HepG2 (cell line): ENCODE measurements at regions not wholly inside any gene's neighbourhood (a gene's known extent, or its start where the extent isn't known, plus 50 kb on each side); places are given as distances from the start of the nearest gene placed in this dataset.

Source experiments
- ATAC-seq: fragments of 200-7000 bp; cut with Tn5 transposase; 3 replicates; pipeline ENCODE4 v1.9.1; 2020; ENCODE audit warnings: mild to moderate bottlenecking, moderate library complexity
- BruUV-seq: library from RNA; stranded (reverse); fragments of 400-500 nt; replicated peaks from 2 replicates; lab custom pipeline; 2021; lab: Mats Ljungman, UMichigan
- CTCF ChIA-PET: fragments of 300-600 bp; formaldehyde crosslinking; extraction: SDS; loops from one replicate; lab custom pipeline; 2021; ENCODE audit warnings: low total read pairs, inconsistent platforms, low intra/inter-chr PET ratio; lab: Yijun Ruan, JAX
- POLR2A ChIA-PET: fragments of 350-600 bp; sonication (Branson Sonifier 250); formaldehyde crosslinking; loops from one replicate; lab custom pipeline; 2020; ENCODE audit warnings: antibody characterized with exemption, inconsistent platforms; lab: Yijun Ruan, JAX
- DNase-seq: peaks from one replicate; pipeline ENCODE4 v3.0.0-alpha.2; 2015; ENCODE audit warnings: low spot score
- FAIRE-seq: peaks from 3 replicates; lab custom pipeline; 2011; peaks lifted over from hg19 to GRCh38; lab: Jason Lieb, UNC
- H2AFZ ChIP-seq: one replicate; pipeline ENCODE4 v1.6.1; 2011; ENCODE audit warnings: low read length, inconsistent platforms
- H3K27ac ChIP-seq: fragments of 300-600 bp; 3 replicates; pipeline ENCODE4 v1.8.0; 2011; ENCODE audit warnings: mixed run types, mild to moderate bottlenecking, mixed read lengths, low read length, inconsistent platforms; ENCODE audit not compliant: insufficient read depth; ENCODE audit errors: extremely low read length
- H3K27me3 ChIP-seq, 2 experiments: fragments of 200-600 bp in 1 of 2; 2 replicates in 1 of 2; 3 replicates in 1 of 2; pipeline versions ENCODE4 v1.6.0 to v1.8.0; 2011; ENCODE audit warnings: low read length in 2 of 2, mild to moderate bottlenecking in 2 of 2, moderate library complexity in 2 of 2, inconsistent platforms in 1 of 2; ENCODE audit not compliant: insufficient read depth in 2 of 2, control insufficient read depth in 1 of 2
- H3K36me3 ChIP-seq, 2 experiments: fragments of 200-600 bp in 1 of 2; replicated peaks in 1 of 2; 2 replicates in 1 of 2; 3 replicates in 1 of 2; pipeline versions ENCODE4 v1.5.1 to v1.8.0; 2011; ENCODE audit warnings: low read length in 2 of 2, inconsistent platforms in 1 of 2; ENCODE audit not compliant: insufficient read depth in 2 of 2, control insufficient read depth in 1 of 2
- H3K4me1 ChIP-seq: 2 replicates; pipeline ENCODE4 v1.5.1; 2012; ENCODE audit warnings: low read length, inconsistent platforms; ENCODE audit not compliant: insufficient read depth
- H3K4me2 ChIP-seq: 2 replicates; pipeline ENCODE4 v1.6.0; 2011; ENCODE audit warnings: low read depth, low read length, inconsistent platforms
- H3K4me3 ChIP-seq, 3 experiments: fragments of 200-600 bp in 1 of 3; sonication (generic), shearing (Covaris generic) in 1 of 3; replicated peaks in 1 of 3; 2 replicates each; pipeline ENCODE4 v1.5.1; 2011 to 2016; ENCODE audit warnings: low read length in 3 of 3, inconsistent platforms in 2 of 3, low read depth in 2 of 3, mild to moderate bottlenecking in 2 of 3, control low read depth in 1 of 3, mixed read lengths in 1 of 3; ENCODE audit not compliant: insufficient read depth in 1 of 3
- H3K79me2 ChIP-seq: one replicate; pipeline ENCODE4 v1.6.1; 2011; ENCODE audit warnings: low read length, inconsistent platforms; ENCODE audit not compliant: insufficient read depth
- H3K9ac ChIP-seq: 2 replicates; pipeline ENCODE4 v1.6.0; 2011; ENCODE audit warnings: mild to moderate bottlenecking, low read depth, low read length, inconsistent platforms; ENCODE audit not compliant: insufficient read depth
- H3K9me3 ChIP-seq: 2 replicates; pipeline ENCODE4 v1.5.1; 2012; ENCODE audit warnings: mild to moderate bottlenecking, low read length
- H4K20me1 ChIP-seq: 2 replicates; pipeline ENCODE4 v1.6.0; 2011; ENCODE audit warnings: inconsistent platforms, mild to moderate bottlenecking, low read length, moderate library complexity; ENCODE audit not compliant: insufficient read depth
- HNRNPL ChIP-seq: fragments of 200-400 bp; formaldehyde crosslinking; IDR thresholded peaks from 2 replicates; pipeline ENCODE4 v1.6.1; 2017; ENCODE audit warnings: mild to moderate bottlenecking, low read depth, low read length
- KAT7 ChIP-seq: IDR thresholded peaks from 2 replicates; pipeline ENCODE4 v1.6.1; 2018; ENCODE audit warnings: borderline replicate concordance, missing compliant biosample characterization
- NBN ChIP-seq: fragments of 450-650 bp; conservative IDR thresholded peaks from 2 replicates; pipeline ENCODE4 v1.6.1; 2017
- TP53 ChIP-seq: sonication (generic); formaldehyde crosslinking; conservative IDR thresholded peaks from 2 replicates; pipeline ENCODE4 v1.4.0; 2020; ENCODE audit warnings: missing genetic modification reagents
- ZBTB7B ChIP-seq: sonication (generic); formaldehyde crosslinking; IDR thresholded peaks from 2 replicates; pipeline ENCODE4 v1.4.0; 2020; ENCODE audit warnings: missing genetic modification reagents
- ZKSCAN1 ChIP-seq: fragments of 150-350 bp; IDR thresholded peaks from 2 replicates; pipeline ENCODE4 v1.6.1; 2014; ENCODE audit warnings: low read length
- ZNF552 ChIP-seq: sonication (generic); formaldehyde crosslinking; IDR thresholded peaks from 2 replicates; pipeline ENCODE4 v1.9.0; 2022; ENCODE audit warnings: missing genetic modification reagents, mild to moderate bottlenecking, borderline replicate concordance
- WGBS: methylation state at CpG from one replicate; pipeline ENCODE4 v1.1.6; 2017; ENCODE audit warnings: low lambda C conversion rate; 5-methylcytosine and 5-hydroxymethylcytosine counted together
- in situ Hi-C: cut with HindIII; loops from 2 replicates; pipeline ENCODE4 v1.10.0; 2017; ENCODE audit warnings: low pct_unique_long_range_greater_than_20kb; ENCODE audit not compliant: extremely low pct_ligation_motif_present
- intact Hi-C: fragments of 100-400 bp; cut with micrococcal nuclease; formaldehyde crosslinking; loops from one replicate; pipeline ENCODE4 v1.10.0; 2022; ENCODE audit not compliant: unreplicated experiment
- TF ChIP-seq, protein P1 (sequence below): sonication (generic); formaldehyde crosslinking; IDR thresholded peaks from 2 replicates; pipeline ENCODE4 v1.4.0; 2020; ENCODE audit warnings: missing genetic modification reagents, borderline replicate concordance

DNA sequence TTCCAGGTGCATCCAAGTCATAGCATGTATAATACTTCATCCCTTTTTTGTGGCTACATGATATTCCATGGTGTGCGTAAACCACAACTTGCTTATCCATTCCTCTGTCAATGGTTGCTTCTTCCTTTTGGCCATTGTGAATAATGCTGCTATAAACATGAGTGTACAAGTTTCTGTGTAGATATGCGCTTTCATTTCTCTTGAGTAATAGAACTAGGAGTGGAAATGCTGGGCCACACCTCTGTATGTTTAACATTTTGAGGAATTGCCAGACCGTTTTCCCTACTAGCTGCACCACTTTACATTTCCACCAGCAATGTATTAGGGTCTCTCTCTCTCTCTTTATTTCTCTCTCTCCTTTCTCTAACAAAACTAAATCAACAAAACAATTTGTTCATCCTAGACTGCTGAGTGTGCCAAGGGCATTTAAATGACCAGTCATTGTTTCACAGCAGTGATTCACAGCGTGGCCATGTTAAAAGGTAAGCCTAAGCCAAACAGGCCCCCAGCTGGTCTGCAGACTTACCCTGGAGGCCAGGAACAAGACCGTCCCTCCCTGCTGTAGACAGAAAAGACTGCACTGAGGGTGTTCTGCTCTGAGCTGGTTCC is 53.2 kb upstream of the LYST start:
- no peak overlapping the region for H3K4me3 ChIP-seq
- DNase-seq (no peak), ATAC-seq (peak; percentile 63), FAIRE-seq (no peak)
- no peak overlapping the region for H2AFZ ChIP-seq
- H4K20me1 ChIP-seq = no peaks in the 10 kb centered on the region
- in situ Hi-C loops = no loop called here
- H3K79me2 ChIP-seq = no peaks in the 10 kb centered on the region
- H3K4me1 ChIP-seq = peaks cover 10% of the 10 kb centered on the region; the same call in 1 of the 2 replicates
- WGBS = 35% methylated on average over 5 of the region's 5 CpGs
- no peaks in the 10 kb centered on the region for H3K9me3 ChIP-seq
- H3K36me3 ChIP-seq = no peaks in the 10 kb centered on the region
- no TSS peak for BruUV-seq
- H3K9ac ChIP-seq = no peak overlapping the region
- ChIA-PET POLR2A (no interaction called here), CTCF (no interaction called here)
- no peak overlapping the region for H3K27ac ChIP-seq
- peaks cover 2 to 13% of the 10 kb centered on the region in 2 experiments; a peak in 2 of 5 replicates for H3K27me3 ChIP-seq
- no peak for TF ChIP-seq TP53 (CRISPR knock-in tag)
- TF ChIP-seq, all 625 proteins: peak for 0
- intact Hi-C loops = no loop called here
- H3K4me2 ChIP-seq = no peak overlapping the region

DNA sequence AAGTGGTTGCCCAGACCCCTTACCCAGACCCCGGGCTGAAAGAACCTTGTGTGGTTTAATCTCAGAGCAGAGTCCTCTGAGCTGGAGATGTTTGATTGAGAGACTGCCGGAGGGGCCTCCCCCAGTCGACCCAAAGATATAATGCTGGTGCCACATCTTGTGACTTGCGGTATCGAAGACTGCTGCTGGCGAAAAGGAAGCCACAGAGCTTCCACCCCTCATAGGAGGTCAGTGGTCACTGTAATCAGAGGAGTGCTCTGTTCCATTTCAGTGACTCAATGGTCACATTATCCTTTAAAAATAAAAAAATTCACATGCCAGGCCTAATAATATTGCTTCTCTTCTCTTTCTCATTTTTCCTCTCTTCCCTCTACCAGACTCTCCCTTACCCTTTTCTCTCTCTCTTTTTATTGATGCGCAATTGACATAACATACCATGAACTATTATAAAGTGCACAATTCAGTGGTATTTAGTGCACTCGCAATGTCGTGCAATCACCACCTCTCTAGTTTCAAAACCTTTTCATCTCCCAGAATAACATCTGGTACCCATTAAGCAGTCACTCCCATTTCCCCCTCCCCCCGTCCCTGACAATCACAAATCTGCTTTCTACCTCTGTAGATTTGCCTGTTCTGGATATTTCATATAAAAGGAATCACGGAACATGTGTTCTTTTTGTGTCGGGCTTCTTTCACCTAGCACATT is 52.6 kb upstream of the LYST start:
- no peak overlapping the region for H3K4me2 ChIP-seq
- POLR2A ChIA-PET = no interaction called here
- H3K79me2 ChIP-seq = no peaks in the 10 kb centered on the region
- no peaks in the 10 kb centered on the region for H3K36me3 ChIP-seq
- FAIRE-seq (no peak), ATAC-seq (no peak), DNase-seq (no peak)
- WGBS = 78% methylated on average over 12 of the region's 12 CpGs
- intact Hi-C loops = no loop called here
- BruUV-seq = no TSS peak
- no peak overlapping the region for H3K27ac ChIP-seq
- CTCF ChIA-PET = no interaction called here
- no peak overlapping the region for H3K9ac ChIP-seq
- no peak overlapping the region for H3K4me3 ChIP-seq
- H4K20me1 ChIP-seq = no peaks in the 10 kb centered on the region
- peaks cover 2 to 13% of the 10 kb centered on the region in 2 experiments; a peak in 2 of 5 replicates for H3K27me3 ChIP-seq
- in situ Hi-C loops = no loop called here
- no peaks in the 10 kb centered on the region for H3K9me3 ChIP-seq
- TF ChIP-seq ZBTB7B (CRISPR knock-in tag) (no peak), ZNF552 (no peak), HNRNPL (no peak), NBN (no peak), KAT7 (no peak), ZKSCAN1 (no peak)
- TF ChIP-seq, protein P1, sequence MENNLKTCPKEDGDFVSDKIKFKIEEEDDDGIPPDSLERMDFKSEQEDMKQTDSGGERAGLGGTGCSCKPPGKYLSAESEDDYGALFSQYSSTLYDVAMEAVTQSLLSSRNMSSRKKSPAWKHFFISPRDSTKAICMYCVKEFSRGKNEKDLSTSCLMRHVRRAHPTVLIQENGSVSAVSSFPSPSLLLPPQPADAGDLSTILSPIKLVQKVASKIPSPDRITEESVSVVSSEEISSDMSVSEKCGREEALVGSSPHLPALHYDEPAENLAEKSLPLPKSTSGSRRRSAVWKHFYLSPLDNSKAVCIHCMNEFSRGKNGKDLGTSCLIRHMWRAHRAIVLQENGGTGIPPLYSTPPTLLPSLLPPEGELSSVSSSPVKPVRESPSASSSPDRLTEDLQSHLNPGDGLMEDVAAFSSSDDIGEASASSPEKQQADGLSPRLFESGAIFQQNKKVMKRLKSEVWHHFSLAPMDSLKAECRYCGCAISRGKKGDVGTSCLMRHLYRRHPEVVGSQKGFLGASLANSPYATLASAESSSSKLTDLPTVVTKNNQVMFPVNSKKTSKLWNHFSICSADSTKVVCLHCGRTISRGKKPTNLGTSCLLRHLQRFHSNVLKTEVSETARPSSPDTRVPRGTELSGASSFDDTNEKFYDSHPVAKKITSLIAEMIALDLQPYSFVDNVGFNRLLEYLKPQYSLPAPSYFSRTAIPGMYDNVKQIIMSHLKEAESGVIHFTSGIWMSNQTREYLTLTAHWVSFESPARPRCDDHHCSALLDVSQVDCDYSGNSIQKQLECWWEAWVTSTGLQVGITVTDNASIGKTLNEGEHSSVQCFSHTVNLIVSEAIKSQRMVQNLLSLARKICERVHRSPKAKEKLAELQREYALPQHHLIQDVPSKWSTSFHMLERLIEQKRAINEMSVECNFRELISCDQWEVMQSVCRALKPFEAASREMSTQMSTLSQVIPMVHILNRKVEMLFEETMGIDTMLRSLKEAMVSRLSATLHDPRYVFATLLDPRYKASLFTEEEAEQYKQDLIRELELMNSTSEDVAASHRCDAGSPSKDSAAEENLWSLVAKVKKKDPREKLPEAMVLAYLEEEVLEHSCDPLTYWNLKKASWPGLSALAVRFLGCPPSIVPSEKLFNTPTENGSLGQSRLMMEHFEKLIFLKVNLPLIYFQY (CRISPR knock-in tag) = no peak
- peaks cover 10% of the 10 kb centered on the region; the same call in 1 of the 2 replicates for H3K4me1 ChIP-seq
- no peak overlapping the region for H2AFZ ChIP-seq
